NCI-H526 (cell line): ENCODE measurements at regions not wholly inside any gene's neighbourhood (a gene's known extent, or its start where the extent isn't known, plus 50 kb on each side); places are given as distances from the start of the nearest gene placed in this dataset.
"Not testable (repeated sequence)": the region's sequence is repeated elsewhere in the genome, so short reads cannot be mapped to it uniquely, and the experiment has no call there.

Experiments
- DNase-seq, 2 experiments: peaks; one replicate each; lab custom pipeline; 2025; lab: John Stamatoyannopoulos, UW

GRCh38 chr15:96470681-96471310, 140.3 kb downstream of the NR2F2 start:
- no peak for DNase-seq

- no peak for DNase-seq
These were observed 142.2 kb downstream of the NR2F2 start for GRCh38 chr15:96472681-96473080.

- no peak for DNase-seq
These were observed 143.1 kb downstream of the NR2F2 start for GRCh38 chr15:96473556-96473955.

GRCh38 chr15:96474231-96474664, 143.7 kb downstream of the NR2F2 start:
- no peak for DNase-seq

GRCh38 chr15:96477227-96477626, 146.7 kb downstream of the NR2F2 start:
- DNase-seq, result no peak

- not testable (repeated sequence) for DNase-seq
These were observed 153.9 kb downstream of the NR2F2 start for GRCh38 chr15:96484412-96484811.

- no peak for DNase-seq
These were observed 154.3 kb downstream of the NR2F2 start for GRCh38 chr15:96484830-96485229.

GRCh38 chr15:96487245-96487644, 156.7 kb downstream of the NR2F2 start:
- no peak for DNase-seq

GRCh38 chr15:96491066-96491699, 160.7 kb downstream of the NR2F2 start:
- DNase-seq, result not testable (repeated sequence)

- not testable (repeated sequence) for DNase-seq
These were observed 161.5 kb downstream of the NR2F2 start for GRCh38 chr15:96491700-96492644.

GRCh38 chr15:96494505-96494904, 164.0 kb downstream of the NR2F2 start:
- DNase-seq, result no peak

GRCh38 chr15:96495386-96495785, 164.9 kb downstream of the NR2F2 start:
- DNase-seq, result no peak

- no peak for DNase-seq
These were observed 167.5 kb downstream of the NR2F2 start for GRCh38 chr15:96497951-96498350.

GRCh38 chr15:96500508-96500907, 170.0 kb downstream of the NR2F2 start:
- DNase-seq, result peak; percentile 49 to 53

- no peak for DNase-seq
These were observed 170.9 kb downstream of the NR2F2 start for GRCh38 chr15:96501362-96501761.

- DNase-seq, result no peak
These were observed 171.7 kb downstream of the NR2F2 start for GRCh38 chr15:96502196-96502595.

GRCh38 chr15:96503276-96503675, 172.8 kb downstream of the NR2F2 start:
- no peak for DNase-seq

- DNase-seq, result no peak
These were observed 173.9 kb downstream of the NR2F2 start for GRCh38 chr15:96504371-96504770.

- DNase-seq, result no peak
These were observed 174.5 kb downstream of the NR2F2 start for GRCh38 chr15:96505014-96505413.

GRCh38 chr15:96514607-96515285, 184.2 kb downstream of the NR2F2 start:
- no peak for DNase-seq

- peak in 1 of 2 experiments; percentile 11 for DNase-seq
These were observed 184.9 kb downstream of the NR2F2 start for GRCh38 chr15:96515371-96515770.

- DNase-seq, result no peak
These were observed 190.9 kb downstream of the NR2F2 start for GRCh38 chr15:96521386-96521785.
